SHP77 (cell line): ENCODE measurements at regions not wholly inside any gene's neighbourhood (a gene's known extent, or its start where the extent isn't known, plus 50 kb on each side); places are given as distances from the start of the nearest gene placed in this dataset.
"Not testable (repeated sequence)": the region's sequence is repeated elsewhere in the genome, so short reads cannot be mapped to it uniquely, and the experiment has no call there.

ENCODE experiments used
- DNase-seq, 2 experiments: peaks; one replicate each; lab custom pipeline; 2025; lab: John Stamatoyannopoulos, UW

DNA sequence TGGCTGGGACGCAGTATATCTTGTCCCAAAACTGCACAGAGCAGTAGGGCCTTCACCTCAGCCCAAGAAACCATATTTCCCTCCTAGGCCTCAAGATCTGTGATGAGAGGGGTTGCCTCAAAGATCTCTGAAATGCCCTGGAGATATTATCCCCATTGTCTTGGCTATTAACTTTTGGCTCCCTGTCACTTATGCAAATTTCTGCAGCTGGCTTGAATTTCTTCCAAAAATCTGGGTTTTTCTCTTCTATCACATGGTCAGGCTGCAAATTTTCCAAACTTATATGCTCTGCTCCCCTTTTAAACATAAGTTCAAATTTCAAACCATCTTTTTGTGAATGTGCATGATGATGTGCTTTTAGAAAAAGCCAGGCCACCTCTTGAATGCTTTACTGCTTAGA is 809.2 kb upstream of the CDH18 start:
- not testable (repeated sequence) for DNase-seq

DNA sequence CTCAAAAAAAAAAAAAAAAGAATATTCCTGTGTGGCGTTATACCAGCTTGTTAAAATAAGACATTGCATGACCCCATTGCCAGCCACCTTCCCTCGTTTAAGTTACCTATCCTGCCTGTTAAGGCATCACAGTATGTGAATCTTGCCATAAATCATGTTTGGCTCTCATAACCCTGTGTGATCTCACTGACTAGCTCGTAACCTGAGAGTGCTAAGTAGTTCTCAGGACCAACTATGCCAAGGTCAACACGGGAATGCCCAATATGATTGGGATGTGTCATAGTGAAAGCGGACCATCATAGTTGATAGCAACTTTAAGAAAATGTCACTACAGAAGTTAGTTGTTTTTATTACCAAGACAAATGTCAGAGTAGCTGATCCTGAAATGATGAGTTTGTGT is 796.8 kb upstream of the CDH18 start:
- DNase-seq, result not testable (repeated sequence)

DNA sequence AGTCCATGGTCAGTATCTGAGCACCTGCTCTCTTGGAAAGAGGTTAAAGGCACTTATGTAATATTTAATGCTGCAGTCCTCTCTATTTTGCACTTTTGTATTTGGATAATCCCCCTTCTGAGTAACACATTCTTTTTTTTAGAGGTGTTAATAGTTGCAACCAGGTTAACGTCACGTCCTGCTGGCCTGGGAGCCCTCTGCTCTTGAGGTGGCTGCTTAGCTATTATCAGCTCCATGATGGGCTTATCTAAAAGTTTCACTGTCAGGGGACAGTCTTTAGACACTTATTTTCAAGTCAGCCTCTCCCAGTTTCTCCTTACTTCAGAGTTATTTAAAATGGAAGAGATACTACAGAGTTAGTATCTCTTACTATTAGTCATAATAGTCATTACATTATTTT is 795.5 kb upstream of the CDH18 start:
- DNase-seq, result not testable (repeated sequence)

DNA sequence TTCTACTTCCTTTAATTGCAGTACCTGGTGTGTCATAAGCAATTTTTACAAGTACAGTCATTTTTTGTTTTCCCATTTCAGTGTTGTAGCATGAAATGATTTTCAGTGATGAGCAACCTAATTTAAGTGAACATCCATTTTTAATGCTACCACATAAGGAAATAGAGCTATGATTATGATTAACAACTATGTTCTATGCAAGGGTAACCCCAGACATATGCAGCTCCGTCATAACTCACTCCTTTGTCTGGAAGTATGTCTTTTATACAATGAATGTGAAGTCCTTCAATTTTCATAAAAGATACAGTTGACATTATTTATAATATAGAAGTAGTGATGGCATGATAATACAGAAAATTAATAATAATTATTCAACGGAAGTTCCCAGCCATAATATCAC is 783.3 kb upstream of the CDH18 start:
- not testable (repeated sequence) for DNase-seq

DNA sequence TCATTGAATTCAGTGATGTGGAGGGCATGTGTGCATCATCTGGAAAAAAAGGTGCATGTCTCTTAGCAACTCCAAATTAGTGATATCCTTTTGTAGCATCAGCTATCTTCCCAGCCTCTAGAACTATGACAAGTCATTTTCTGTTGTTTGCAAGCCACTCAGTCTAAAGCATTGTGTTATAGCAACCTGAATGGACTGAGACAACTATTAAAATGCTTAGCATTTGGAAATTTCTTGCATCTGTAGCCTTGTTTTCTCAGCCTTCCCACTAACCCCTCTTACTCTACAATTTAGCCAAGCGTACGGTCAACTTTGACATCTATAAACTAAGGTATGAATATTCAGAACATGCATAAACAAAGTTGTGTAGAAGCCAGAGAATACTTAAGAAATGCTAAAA is 777.1 kb upstream of the CDH18 start:
- not testable (repeated sequence) for DNase-seq

DNA sequence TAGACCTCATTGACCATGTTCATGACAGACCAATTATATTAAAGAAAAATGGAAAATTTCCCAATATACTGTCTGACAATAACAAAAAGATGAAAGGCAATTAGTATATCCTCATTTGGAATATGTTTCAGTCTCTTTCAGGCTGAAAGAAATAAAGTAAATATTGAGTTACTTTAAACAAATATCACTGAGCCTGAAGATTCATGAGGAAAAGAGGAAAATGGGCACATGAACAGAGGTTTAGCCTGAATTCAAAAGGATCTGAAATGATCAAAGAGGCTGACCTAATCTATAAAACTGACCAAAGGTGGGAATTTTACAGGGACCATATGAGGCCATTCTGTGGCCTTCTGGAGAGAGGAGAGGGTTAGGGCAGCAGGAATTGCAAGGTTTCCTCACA is 771.5 kb upstream of the CDH18 start:
- DNase-seq, result not testable (repeated sequence)

DNA sequence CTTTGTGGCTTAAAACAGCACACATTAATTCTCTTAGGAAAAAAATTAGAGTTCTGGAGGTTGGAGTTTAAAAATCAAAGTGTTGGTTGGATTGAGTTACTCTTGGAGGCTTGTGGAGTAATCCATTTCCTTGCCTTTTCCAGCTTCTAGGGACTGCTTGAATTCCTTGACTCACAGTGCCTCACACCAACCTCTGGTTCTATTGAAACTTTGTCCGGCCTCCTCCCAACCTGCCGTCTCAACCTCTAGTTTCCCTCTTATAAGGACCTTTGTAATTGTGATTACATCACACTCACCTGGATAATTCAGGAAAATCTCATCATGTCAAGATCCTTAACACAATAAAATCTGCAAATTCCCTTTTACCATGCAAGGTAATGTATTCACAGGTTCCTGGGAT is 764.2 kb upstream of the CDH18 start:
- DNase-seq, result not testable (repeated sequence)

DNA sequence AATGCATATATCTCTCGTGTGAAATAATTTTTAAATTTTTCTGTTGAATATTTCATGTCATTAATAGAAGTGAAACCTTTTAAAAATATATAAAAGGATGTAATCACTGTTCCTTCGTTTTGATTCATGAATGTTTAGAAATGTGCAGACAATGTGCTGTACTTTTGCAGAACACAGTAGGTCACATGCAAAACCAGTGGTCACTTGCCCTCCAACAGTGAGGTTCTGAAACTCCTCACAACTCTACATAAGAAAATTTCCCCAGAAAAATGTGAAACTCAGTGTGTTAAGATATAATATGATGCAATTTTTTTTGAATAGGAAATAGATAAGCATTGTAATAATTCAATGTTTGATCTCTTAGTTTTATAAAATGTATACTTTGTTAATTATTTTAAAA is 747.7 kb upstream of the CDH18 start:
- not testable (repeated sequence) for DNase-seq

DNA sequence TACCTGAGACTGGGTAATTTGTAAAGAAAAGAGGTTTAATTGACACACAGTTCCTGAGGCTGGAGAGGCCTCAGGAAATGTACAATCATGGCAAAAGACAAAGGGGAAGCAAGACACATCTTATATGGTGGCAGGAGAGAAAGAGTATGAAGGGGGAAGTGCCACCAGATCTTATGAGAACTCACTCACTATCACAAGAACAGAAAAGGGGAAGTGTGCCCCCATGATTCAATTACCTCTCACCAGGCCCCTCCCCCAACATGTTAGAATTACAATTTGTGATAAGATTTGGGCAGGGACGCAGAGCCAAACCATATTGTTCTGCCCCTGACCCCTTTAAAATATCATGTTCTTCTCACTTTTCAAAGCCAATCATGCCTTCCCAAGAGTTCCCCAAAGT is 744.2 kb upstream of the CDH18 start:
- DNase-seq, result not testable (repeated sequence)

DNA sequence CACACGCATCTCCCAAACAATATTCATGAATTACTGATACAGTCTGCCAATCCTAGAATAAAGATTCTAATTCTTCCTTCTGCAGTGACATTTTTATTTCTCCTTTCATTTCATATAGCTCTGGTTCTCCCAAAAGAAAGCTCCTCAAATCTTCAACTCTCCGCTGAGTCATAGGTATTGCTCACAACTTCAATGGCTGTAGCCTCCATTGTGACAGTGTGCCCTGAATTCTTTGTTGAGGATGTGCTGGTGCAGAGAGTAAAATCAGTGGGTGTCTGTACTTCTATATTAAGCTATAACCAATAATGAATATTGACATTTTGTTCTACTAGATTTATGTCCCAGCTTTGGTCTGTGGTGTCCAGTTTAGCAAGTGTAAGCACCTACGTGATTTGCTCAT is 733.3 kb upstream of the CDH18 start:
- not testable (repeated sequence) for DNase-seq

DNA sequence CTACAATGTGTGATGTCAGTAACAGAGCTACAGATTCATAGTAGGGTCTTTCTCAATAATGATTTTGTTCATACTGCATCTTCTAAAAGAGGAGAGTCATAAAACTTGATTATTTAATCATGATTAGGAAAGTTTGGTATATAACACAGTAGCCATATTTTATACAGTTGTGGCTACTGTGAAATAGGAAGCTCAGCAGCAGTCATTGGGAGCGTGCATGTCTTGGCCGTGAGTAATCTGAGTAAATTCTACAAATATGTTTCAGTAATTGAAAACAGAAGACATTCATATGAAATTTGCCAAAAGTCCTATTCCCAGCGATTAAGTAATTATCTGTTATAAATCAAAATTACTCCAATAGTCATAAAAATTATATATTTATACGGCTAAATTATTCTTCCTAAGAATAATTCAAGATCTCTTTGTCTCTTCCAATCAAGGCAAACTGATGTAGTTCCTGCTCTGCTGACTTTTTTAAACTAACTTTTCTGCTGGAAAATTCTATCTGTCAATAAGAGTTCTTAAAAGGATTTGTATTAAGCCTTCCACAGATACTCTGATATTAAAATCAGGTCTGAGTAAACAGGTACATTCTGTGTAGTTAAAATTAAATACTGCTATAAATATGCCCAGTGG is 723.6 kb upstream of the CDH18 start:
- DNase-seq, result not testable (repeated sequence)

DNA sequence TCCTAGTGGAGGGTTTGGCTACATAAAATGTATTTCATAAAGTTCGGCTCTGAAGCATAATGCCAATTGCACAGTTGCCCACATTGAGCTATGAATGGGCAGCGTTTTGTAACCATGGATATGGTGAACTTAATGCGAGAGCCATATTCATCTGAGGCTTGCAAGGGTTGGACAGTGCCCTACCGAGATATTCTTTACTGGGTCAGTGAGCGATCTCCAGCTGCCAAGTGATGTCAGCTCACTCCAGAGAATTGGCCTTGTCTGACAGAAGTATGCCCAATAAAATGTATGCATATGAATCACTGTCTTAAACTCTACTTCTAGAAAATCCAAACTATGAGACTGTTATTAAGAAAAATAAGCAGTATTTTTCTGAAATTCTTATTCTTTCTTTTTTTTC is 719.6 kb upstream of the CDH18 start:
- not testable (repeated sequence) for DNase-seq

DNA sequence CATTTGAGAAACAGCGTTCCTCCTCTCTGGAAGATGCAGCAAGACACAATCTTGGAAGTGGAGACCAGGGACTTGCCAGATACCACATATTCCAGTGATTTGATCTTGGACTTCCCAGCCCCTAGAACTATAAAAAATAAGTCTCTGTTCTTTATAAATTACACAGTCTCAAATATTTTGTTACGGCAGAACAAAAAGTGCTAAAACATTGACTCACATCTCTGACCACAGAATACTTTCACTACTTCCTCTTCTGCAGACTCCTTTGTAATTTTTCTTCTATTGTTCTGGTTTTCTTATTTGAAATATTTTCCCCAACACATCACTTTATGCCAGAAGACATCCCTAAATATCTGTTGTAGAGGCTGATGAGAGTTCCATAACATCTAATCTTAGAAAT is 706.1 kb upstream of the CDH18 start:
- no peak for DNase-seq

DNA sequence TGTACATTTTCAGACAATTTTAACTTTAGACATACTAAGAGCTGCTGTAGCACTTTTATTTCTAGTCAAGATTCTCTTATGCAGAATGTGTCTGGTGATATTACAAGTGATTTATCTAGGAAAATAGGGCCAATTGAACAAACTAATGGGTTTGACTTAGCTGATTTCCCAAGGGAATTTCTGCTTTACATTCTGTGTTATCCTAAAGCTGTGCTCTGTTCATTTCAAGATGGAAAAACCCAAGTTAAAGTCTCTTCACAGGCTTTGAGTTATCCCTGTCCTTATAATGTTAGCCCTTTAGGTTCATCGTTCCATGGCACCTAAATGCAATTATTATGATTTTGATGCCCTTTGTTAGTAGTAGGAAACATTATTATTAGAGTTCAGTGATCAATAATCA is 704.9 kb upstream of the CDH18 start:
- DNase-seq, result no peak

DNA sequence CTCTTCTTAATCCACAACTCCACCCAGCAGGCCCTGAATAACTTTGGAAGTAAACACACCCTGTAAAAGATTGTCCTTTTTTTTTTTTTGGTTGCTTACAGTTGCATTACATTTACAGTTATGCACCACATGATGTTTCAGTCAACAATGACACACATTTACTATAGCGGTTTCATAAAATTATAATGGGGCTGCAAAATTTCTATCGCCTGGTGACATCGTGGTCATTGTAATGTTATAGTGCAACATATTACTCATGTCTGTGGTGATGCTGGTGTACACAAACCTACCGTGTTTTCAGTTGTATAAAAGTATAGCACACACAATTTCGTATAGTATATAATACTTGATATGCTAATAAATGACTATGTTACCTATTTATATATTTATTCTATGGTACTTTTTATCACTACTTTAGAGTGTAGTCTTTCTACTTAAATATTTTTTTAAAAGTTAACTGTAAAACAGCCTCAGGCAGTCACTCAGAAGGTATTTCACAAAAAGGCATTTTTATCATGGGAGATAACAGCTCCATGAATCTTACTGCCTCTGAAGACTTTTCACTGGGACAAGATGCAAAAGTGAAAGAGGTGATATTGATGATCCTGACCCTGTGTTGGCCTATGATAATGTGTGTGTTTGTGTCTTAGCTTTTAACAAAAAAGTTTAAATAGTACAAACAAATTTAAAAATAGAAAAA is 695.4 kb upstream of the CDH18 start:
- no peak for DNase-seq

DNA sequence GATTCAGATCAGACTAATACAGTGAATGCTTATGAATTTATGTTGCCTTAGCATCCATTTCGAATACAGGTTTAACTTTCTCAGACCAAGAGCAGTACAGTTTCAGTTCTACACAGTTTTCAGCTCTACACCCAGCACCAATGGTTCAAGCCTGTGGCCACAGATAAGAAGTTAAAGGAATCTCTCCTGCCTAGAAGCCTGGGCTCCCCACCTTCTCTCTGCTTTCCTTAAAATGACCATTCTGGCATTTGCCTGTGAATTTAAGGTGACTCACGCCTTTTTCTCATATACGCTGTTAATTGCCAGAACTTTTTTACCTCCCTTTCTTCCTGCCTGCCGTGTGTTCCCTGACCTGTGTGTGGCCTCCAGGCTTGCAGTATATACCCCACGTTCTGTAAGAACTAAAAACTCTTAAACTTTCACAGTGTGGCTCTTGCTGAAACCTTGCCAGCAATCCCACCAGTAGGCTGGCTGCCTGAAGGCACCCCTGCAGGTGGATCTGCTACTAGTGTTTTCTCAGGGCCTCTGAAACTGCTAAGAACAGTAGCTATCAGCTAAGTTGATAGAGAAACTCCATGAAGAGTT is 692.8 kb upstream of the CDH18 start:
- no peak for DNase-seq

DNA sequence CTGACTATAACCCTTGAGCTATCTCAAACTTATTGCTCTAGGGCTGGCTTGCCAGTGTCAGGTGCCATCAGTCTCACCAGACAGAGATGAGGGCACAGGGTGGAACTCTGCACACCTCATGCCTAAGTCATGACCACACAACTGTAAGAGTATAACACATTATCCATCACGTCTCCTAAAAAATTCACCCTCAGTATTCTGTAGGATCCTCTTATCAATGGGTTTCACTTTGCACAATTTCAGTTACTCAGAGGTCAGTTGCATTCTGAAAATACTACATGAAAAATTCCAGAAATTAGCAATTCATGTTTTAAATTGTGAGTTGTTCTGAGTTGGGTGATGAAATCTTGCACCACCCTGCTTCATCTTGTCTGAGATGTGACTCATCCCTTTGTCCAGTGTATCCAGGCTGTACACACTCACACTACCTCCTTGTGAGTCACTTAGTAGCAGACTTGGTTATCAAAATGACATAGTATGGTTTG is 690.9 kb upstream of the CDH18 start:
- no peak for DNase-seq

DNA sequence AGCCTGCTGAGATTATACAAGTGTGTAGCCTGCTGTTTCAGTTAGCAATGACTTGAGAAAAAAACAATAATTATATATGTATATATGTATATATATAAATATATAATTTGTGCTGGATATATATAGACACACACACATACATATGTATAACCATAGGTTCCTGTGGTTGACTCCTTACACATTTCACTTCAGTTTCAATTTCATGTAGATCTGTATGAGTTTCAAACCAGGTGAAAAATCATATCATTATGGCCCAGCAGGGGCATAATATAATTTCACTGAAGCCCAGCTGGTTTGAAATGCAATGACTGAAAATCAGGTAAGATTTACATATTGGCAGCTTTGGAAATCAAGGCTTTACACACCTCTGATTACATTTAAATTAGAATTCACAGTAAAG is 690.4 kb upstream of the CDH18 start:
- DNase-seq, result no peak

DNA sequence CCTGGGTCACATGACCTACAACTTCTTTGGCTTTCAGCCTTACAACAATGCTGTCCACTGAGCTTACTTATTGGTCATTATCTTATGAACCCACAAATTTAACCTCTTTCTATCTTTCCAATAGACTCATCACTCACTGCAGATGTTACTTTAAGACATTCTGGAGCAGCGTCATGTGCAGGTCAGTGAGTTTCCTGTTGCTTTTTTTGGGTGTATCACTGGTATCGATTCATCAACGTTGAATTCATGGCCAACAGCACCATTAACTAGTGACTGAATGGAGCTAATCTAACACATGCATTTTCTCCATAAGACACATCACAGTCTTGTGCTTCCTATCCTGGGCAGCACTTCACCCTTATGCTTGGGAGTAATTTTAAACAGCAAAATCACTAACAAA is 672.6 kb upstream of the CDH18 start:
- DNase-seq, result no peak

DNA sequence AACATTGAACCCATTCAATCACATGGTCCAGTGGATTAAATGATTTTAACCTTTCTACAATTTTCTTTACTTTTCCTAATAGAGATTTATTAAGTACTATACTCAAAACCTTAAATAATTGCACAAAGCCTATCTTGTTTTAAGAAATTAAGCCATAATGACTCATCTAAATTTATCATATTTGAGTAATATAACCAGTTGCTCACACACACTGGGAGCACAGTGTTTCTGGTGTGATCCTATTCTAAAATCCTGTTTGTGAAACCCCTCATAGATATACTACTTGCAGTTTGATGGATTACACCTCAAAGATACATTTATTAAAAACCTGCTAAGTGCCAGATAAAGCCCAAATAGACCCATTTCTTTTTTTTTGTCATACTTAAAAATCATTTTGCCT is 668.3 kb upstream of the CDH18 start:
- no peak for DNase-seq

DNA sequence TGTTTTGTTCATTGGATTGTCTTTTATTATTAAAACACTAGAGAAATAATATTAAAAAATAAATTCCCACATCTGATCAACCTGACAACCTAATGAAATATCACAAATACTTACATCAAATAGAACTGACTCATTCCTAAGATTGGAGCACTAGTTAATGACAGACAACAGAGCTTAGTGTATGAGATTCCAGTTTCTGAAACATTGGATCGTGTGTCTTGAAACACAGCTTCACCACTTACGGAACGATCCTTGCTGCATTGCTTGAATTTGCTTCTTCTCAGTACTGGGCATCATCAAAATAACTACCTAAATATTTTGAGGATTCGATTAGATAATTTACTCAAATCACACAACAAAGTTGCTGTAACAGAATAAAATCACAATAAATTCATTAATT is 667.2 kb upstream of the CDH18 start:
- no peak for DNase-seq

DNA sequence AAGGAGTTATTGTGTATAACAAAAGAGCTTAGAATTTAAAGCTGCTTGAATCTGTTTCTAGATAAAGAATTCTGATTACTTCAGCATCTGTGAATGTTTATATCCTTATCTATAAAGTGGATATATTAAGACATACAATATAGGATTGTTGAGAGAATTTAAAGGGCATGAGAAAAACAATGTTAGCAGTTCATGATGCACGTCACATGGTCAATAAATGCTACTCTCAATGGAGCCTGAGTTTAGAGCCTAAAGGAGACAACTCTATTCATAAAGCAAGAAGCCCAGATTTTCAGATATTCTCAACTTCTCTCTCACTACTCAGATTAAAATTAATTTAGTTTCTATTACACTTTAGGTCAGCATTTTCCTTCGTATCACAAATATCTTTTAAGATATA is 666.7 kb upstream of the CDH18 start:
- no peak for DNase-seq

DNA sequence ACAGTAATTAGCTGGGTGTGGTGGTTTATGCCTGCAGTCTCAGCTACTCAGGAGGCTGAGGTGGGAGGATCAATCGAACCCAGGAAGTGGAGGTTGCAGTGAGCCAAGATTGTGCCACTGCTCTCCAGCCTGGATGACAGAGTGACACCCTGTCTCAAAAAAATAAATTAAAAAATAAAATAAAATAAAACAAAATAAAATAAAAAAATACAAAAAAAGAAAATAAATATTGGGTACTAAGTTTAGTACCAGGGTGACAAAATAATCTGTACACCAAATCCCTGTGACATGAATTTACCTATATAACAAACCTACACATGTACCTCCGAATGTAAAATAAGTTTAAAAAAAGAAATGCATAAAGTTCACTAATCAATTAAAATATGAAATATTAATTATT is 666.0 kb upstream of the CDH18 start:
- no peak for DNase-seq
